ENCODE measurements at regions not wholly inside any gene's neighbourhood (a gene's known extent, or its start where the extent isn't known, plus 50 kb on each side); places are given as distances from the start of the nearest gene placed in this dataset.
A peak's percentile ranks its signal among the peaks of the same experiment; 100 is the strongest.

- ATAC-seq (replicated peaks) = no peak
Observed at GRCh38 chr3:59436164-59436958, 386.5 kb upstream of the CFAP20DC start.

GRCh38 chr3:59433546-59433945 is 383.7 kb upstream of the CFAP20DC start:
- Mint-ChIP-seq H3K27ac (no peak overlapping the region), H3K9me3 (peaks cover 10 to 11% of the 10 kb centered on the region in 2 donors), H3K27me3 (no peaks in the 10 kb centered on the region), H3K4me1 (no peaks in the 10 kb centered on the region), H3K36me3 (peaks cover 0 to 5% of the 10 kb centered on the region in 2 donors), H3K4me3 (no peak overlapping the region)
- ATAC-seq (replicated peaks) (no peak), DNase-seq (no peak)

More at GRCh38 chr3:59436164-59436958, 386.5 kb upstream of the CFAP20DC start:
- DNase-seq = no peak
- Mint-ChIP-seq H3K27me3 (no peaks in the 10 kb centered on the region), H3K36me3 (peaks cover 0 to 5% of the 10 kb centered on the region in 2 donors), H3K4me3 (no peak overlapping the region), H3K27ac (no peak overlapping the region), H3K9me3 (peaks cover 10 to 11% of the 10 kb centered on the region in 2 donors), H3K4me1 (no peaks in the 10 kb centered on the region)

- Mint-ChIP-seq H3K27ac (no peak overlapping the region), H3K4me1 (peaks cover 1 to 2% of the 10 kb centered on the region in 2 donors), H3K4me3 (no peak overlapping the region), H3K27me3 (no peaks in the 10 kb centered on the region), H3K9me3 (peaks cover 10 to 11% of the 10 kb centered on the region in 2 donors), H3K36me3 (peaks cover 0 to 5% of the 10 kb centered on the region in 2 donors)
- ATAC-seq (replicated peaks) (no peak), DNase-seq (no peak)
Observed at GRCh38 chr3:59432665-59433064, 382.8 kb upstream of the CFAP20DC start.

- DNase-seq = no peak
- Mint-ChIP-seq H3K4me3 (no peak overlapping the region), H3K9me3 (peaks cover 10 to 11% of the 10 kb centered on the region in 2 donors), H3K27me3 (no peaks in the 10 kb centered on the region), H3K4me1 (peaks cover 5 to 12% of the 10 kb centered on the region in 2 donors), H3K36me3 (peaks cover 0 to 5% of the 10 kb centered on the region in 2 donors), H3K27ac (no peak overlapping the region)
- no peak for ATAC-seq (replicated peaks)
Observed at GRCh38 chr3:59430341-59430740, 380.5 kb upstream of the CFAP20DC start.

GRCh38 chr3:59429198-59429597 is 379.4 kb upstream of the CFAP20DC start:
- peaks cover 0 to 4% of the 10 kb centered on the region in 2 donors for H3K36me3 Mint-ChIP-seq
- no peak overlapping the region for H3K27ac Mint-ChIP-seq
- DNase-seq (no peak), ATAC-seq (replicated peaks) (no peak)
- peaks cover 9 to 17% of the 10 kb centered on the region in 2 donors for H3K4me1 Mint-ChIP-seq
- peaks cover 8% of the 10 kb centered on the region in 2 donors for H3K9me3 Mint-ChIP-seq
- no peak overlapping the region for H3K4me3 Mint-ChIP-seq
- H3K27me3 Mint-ChIP-seq = no peaks in the 10 kb centered on the region

- DNase-seq = no peak
- H3K4me1 Mint-ChIP-seq = peaks cover 10 to 19% of the 10 kb centered on the region in 2 donors
Observed at GRCh38 chr3:59426821-59427565, 377.2 kb upstream of the CFAP20DC start.

GRCh38 chr3:59425942-59426341 is 376.1 kb upstream of the CFAP20DC start:
- Mint-ChIP-seq H3K27ac (no peak overlapping the region), H3K9me3 (no peaks in the 10 kb centered on the region), H3K36me3 (no peaks in the 10 kb centered on the region), H3K27me3 (no peaks in the 10 kb centered on the region), H3K4me1 (peaks cover 10 to 19% of the 10 kb centered on the region in 2 donors), H3K4me3 (no peak overlapping the region)
- DNase-seq (no peak), ATAC-seq (replicated peaks) (no peak)

More at GRCh38 chr3:59426821-59427565, 377.2 kb upstream of the CFAP20DC start:
- H3K36me3 Mint-ChIP-seq = no peaks in the 10 kb centered on the region
- ATAC-seq (replicated peaks) = no peak
- H3K4me3 Mint-ChIP-seq = no peak overlapping the region
- H3K9me3 Mint-ChIP-seq = no peaks in the 10 kb centered on the region
- no peaks in the 10 kb centered on the region for H3K27me3 Mint-ChIP-seq
- H3K27ac Mint-ChIP-seq = no peak overlapping the region

GRCh38 chr3:59425371-59425770 is 375.5 kb upstream of the CFAP20DC start:
- peaks cover 10 to 19% of the 10 kb centered on the region in 2 donors for H3K4me1 Mint-ChIP-seq
- H3K27ac Mint-ChIP-seq = no peak overlapping the region
- no peaks in the 10 kb centered on the region for H3K9me3 Mint-ChIP-seq
- H3K36me3 Mint-ChIP-seq = no peaks in the 10 kb centered on the region
- DNase-seq (no peak), ATAC-seq (replicated peaks) (no peak)
- H3K27me3 Mint-ChIP-seq = no peaks in the 10 kb centered on the region
- H3K4me3 Mint-ChIP-seq = no peak overlapping the region

GRCh38 chr3:59424268-59425010 is 374.6 kb upstream of the CFAP20DC start:
- Mint-ChIP-seq H3K27me3 (no peaks in the 10 kb centered on the region), H3K4me1 (peaks cover 10 to 19% of the 10 kb centered on the region in 2 donors), H3K36me3 (no peaks in the 10 kb centered on the region), H3K9me3 (no peaks in the 10 kb centered on the region), H3K27ac (no peak overlapping the region), H3K4me3 (no peak overlapping the region)
- DNase-seq (no peak), ATAC-seq (replicated peaks) (peak; percentile 14 to 51)

GRCh38 chr3:59423707-59424106 is 373.9 kb upstream of the CFAP20DC start:
- DNase-seq (no peak), ATAC-seq (replicated peaks) (no peak)
- no peak overlapping the region for H3K27ac Mint-ChIP-seq
- no peak overlapping the region for H3K4me3 Mint-ChIP-seq
- no peaks in the 10 kb centered on the region for H3K9me3 Mint-ChIP-seq
- peaks cover 10 to 19% of the 10 kb centered on the region in 2 donors for H3K4me1 Mint-ChIP-seq
- no peaks in the 10 kb centered on the region for H3K27me3 Mint-ChIP-seq
- no peaks in the 10 kb centered on the region for H3K36me3 Mint-ChIP-seq

- no peak overlapping the region for H3K27ac Mint-ChIP-seq
- no peak for DNase-seq
- peaks cover 5 to 13% of the 10 kb centered on the region in 2 donors for H3K4me1 Mint-ChIP-seq
- H3K27me3 Mint-ChIP-seq = no peaks in the 10 kb centered on the region
- H3K36me3 Mint-ChIP-seq = no peaks in the 10 kb centered on the region
- no peak for ATAC-seq (replicated peaks)
- H3K9me3 Mint-ChIP-seq = no peaks in the 10 kb centered on the region
- no peak overlapping the region for H3K4me3 Mint-ChIP-seq
Observed at GRCh38 chr3:59422312-59422711, 372.5 kb upstream of the CFAP20DC start.

GRCh38 chr3:59418836-59419235 is 369.0 kb upstream of the CFAP20DC start:
- no peaks in the 10 kb centered on the region for H3K36me3 Mint-ChIP-seq
- DNase-seq (no peak), ATAC-seq (replicated peaks) (no peak)
- H3K27ac Mint-ChIP-seq = no peak overlapping the region
- no peaks in the 10 kb centered on the region for H3K4me1 Mint-ChIP-seq
- H3K9me3 Mint-ChIP-seq = no peaks in the 10 kb centered on the region
- no peak overlapping the region for H3K4me3 Mint-ChIP-seq
- no peaks in the 10 kb centered on the region for H3K27me3 Mint-ChIP-seq

- DNase-seq = no peak
- H3K27ac Mint-ChIP-seq = no peak overlapping the region
- ATAC-seq (replicated peaks) = no peak
- no peak overlapping the region for H3K4me3 Mint-ChIP-seq
- H3K36me3 Mint-ChIP-seq = no peaks in the 10 kb centered on the region
- H3K27me3 Mint-ChIP-seq = no peaks in the 10 kb centered on the region
- H3K9me3 Mint-ChIP-seq = no peaks in the 10 kb centered on the region
- no peaks in the 10 kb centered on the region for H3K4me1 Mint-ChIP-seq
Observed at GRCh38 chr3:59412516-59412915, 362.7 kb upstream of the CFAP20DC start.

- no peak for ATAC-seq (replicated peaks)
- no peak overlapping the region for H3K27ac Mint-ChIP-seq
- H3K27me3 Mint-ChIP-seq = no peaks in the 10 kb centered on the region
- no peaks in the 10 kb centered on the region for H3K36me3 Mint-ChIP-seq
- no peak overlapping the region for H3K4me3 Mint-ChIP-seq
- no peak for DNase-seq
- peaks cover 4 to 6% of the 10 kb centered on the region in 2 donors for H3K4me1 Mint-ChIP-seq
- H3K9me3 Mint-ChIP-seq = no peaks in the 10 kb centered on the region
Observed at GRCh38 chr3:59411694-59412093, 361.9 kb upstream of the CFAP20DC start.

Measured in stimulated activated naive B cell treated with anti-CD40 and anti-IgM and Interleukin-4, amounts not matched to agents 10 μg/mL and 1 μg/mL and 100 μg/mL, for 72 hours (primary cell).